ENCODE measurements at regions not wholly inside any gene's neighbourhood (a gene's known extent, or its start where the extent isn't known, plus 50 kb on each side); places are given as distances from the start of the nearest gene placed in this dataset.

GRCh38 chr9:106724566-106724965, 138.4 kb upstream of the ZNF462 start:
- no peak overlapping the region for H3K4me3 Mint-ChIP-seq
- H3K27ac Mint-ChIP-seq = no peak overlapping the region
- peaks cover 3% of the 10 kb centered on the region for H3K27me3 Mint-ChIP-seq
- no peaks in the 10 kb centered on the region for H3K9me3 Mint-ChIP-seq (ENCODE audit: low read depth)
- no peaks in the 10 kb centered on the region for H3K4me1 Mint-ChIP-seq
- ChIA-PET CTCF (no interaction called here), POLR2A (no interaction called here)
- intact Hi-C loops (cut with DNase I, micrococcal nuclease) = no loop called here
- H3K36me3 Mint-ChIP-seq (ENCODE audit: low read depth) = no peaks in the 10 kb centered on the region
- ATAC-seq (no peak), DNase-seq (no peak)

- H3K4me3 Mint-ChIP-seq = no peak overlapping the region
- intact Hi-C loops (cut with DNase I, micrococcal nuclease) = no loop called here
- CTCF ChIA-PET = no interaction called here
- no peak overlapping the region for H3K27ac Mint-ChIP-seq
- no peaks in the 10 kb centered on the region for H3K4me1 Mint-ChIP-seq
- DNase-seq = no peak
- no peaks in the 10 kb centered on the region for H3K36me3 Mint-ChIP-seq (ENCODE audit: low read depth)
- H3K9me3 Mint-ChIP-seq (ENCODE audit: low read depth) = no peaks in the 10 kb centered on the region
- POLR2A ChIA-PET = no interaction called here
- peaks cover 3% of the 10 kb centered on the region for H3K27me3 Mint-ChIP-seq
- no peak for ATAC-seq
Measured at GRCh38 chr9:106726070-106726815, 136.7 kb upstream of the ZNF462 start.

GRCh38 chr9:106727969-106728368, 135.0 kb upstream of the ZNF462 start:
- no peak for DNase-seq
- no peak for ATAC-seq
- CTCF ChIA-PET = no interaction called here
- no peaks in the 10 kb centered on the region for H3K27me3 Mint-ChIP-seq
- intact Hi-C loops (cut with DNase I, micrococcal nuclease) = no loop called here
- no peaks in the 10 kb centered on the region for H3K36me3 Mint-ChIP-seq (ENCODE audit: low read depth)
- no peak overlapping the region for H3K27ac Mint-ChIP-seq
- no peaks in the 10 kb centered on the region for H3K4me1 Mint-ChIP-seq
- no peak overlapping the region for H3K4me3 Mint-ChIP-seq
- no peaks in the 10 kb centered on the region for H3K9me3 Mint-ChIP-seq (ENCODE audit: low read depth)
- POLR2A ChIA-PET = no interaction called here

GRCh38 chr9:106728860-106729259, 134.1 kb upstream of the ZNF462 start:
- DNase-seq (no peak), ATAC-seq (no peak)
- intact Hi-C loops (cut with DNase I, micrococcal nuclease) = no loop called here
- Mint-ChIP-seq H3K9me3 (ENCODE audit: low read depth) (no peaks in the 10 kb centered on the region), H3K4me1 (no peaks in the 10 kb centered on the region), H3K27me3 (no peaks in the 10 kb centered on the region), H3K4me3 (no peak overlapping the region), H3K36me3 (ENCODE audit: low read depth) (no peaks in the 10 kb centered on the region), H3K27ac (no peak overlapping the region)
- ChIA-PET CTCF (no interaction called here), POLR2A (no interaction called here)

- ATAC-seq = no peak
- ChIA-PET POLR2A (no interaction called here), CTCF (no interaction called here)
- Mint-ChIP-seq H3K4me1 (no peaks in the 10 kb centered on the region), H3K27ac (no peak overlapping the region), H3K9me3 (ENCODE audit: low read depth) (no peaks in the 10 kb centered on the region), H3K27me3 (no peaks in the 10 kb centered on the region), H3K36me3 (ENCODE audit: low read depth) (no peaks in the 10 kb centered on the region), H3K4me3 (no peak overlapping the region)
- no peak for DNase-seq
- intact Hi-C loops (cut with DNase I, micrococcal nuclease) = no loop called here
Measured at GRCh38 chr9:106731910-106732309, 131.1 kb upstream of the ZNF462 start.

GRCh38 chr9:106733828-106734380, 129.1 kb upstream of the ZNF462 start:
- H3K27ac Mint-ChIP-seq = no peak overlapping the region
- no peak for DNase-seq
- H3K4me1 Mint-ChIP-seq = no peaks in the 10 kb centered on the region
- no peaks in the 10 kb centered on the region for H3K36me3 Mint-ChIP-seq (ENCODE audit: low read depth)
- H3K9me3 Mint-ChIP-seq (ENCODE audit: low read depth) = no peaks in the 10 kb centered on the region
- ATAC-seq = no peak
- intact Hi-C loops (cut with DNase I, micrococcal nuclease) = no loop called here
- H3K4me3 Mint-ChIP-seq = no peak overlapping the region
- POLR2A ChIA-PET = no interaction called here
- no peaks in the 10 kb centered on the region for H3K27me3 Mint-ChIP-seq
- CTCF ChIA-PET = no interaction called here

- intact Hi-C loops (cut with DNase I, micrococcal nuclease) = no loop called here
- H3K27ac Mint-ChIP-seq = no peak overlapping the region
- DNase-seq (no peak), ATAC-seq (no peak)
- POLR2A ChIA-PET = no interaction called here
- H3K27me3 Mint-ChIP-seq = no peaks in the 10 kb centered on the region
- H3K36me3 Mint-ChIP-seq (ENCODE audit: low read depth) = no peaks in the 10 kb centered on the region
- no peak overlapping the region for H3K4me3 Mint-ChIP-seq
- CTCF ChIA-PET = no interaction called here
- H3K4me1 Mint-ChIP-seq = no peaks in the 10 kb centered on the region
- no peaks in the 10 kb centered on the region for H3K9me3 Mint-ChIP-seq (ENCODE audit: low read depth)
Measured at GRCh38 chr9:106737516-106737915, 125.5 kb upstream of the ZNF462 start.

- Mint-ChIP-seq H3K27ac (no peak overlapping the region), H3K36me3 (ENCODE audit: low read depth) (no peaks in the 10 kb centered on the region)
- CTCF ChIA-PET = no interaction called here
Measured at GRCh38 chr9:106738109-106738508, 124.9 kb upstream of the ZNF462 start.

GRCh38 chr9:106745457-106745856, 117.5 kb upstream of the ZNF462 start:
- intact Hi-C loops (cut with DNase I, micrococcal nuclease) = no loop called here
- DNase-seq = no peak
- Mint-ChIP-seq H3K27ac (no peak overlapping the region), H3K36me3 (ENCODE audit: low read depth) (no peaks in the 10 kb centered on the region), H3K27me3 (no peaks in the 10 kb centered on the region), H3K9me3 (ENCODE audit: low read depth) (no peaks in the 10 kb centered on the region), H3K4me3 (no peak overlapping the region), H3K4me1 (no peaks in the 10 kb centered on the region)
- ChIA-PET CTCF (no interaction called here), POLR2A (no interaction called here)
- no peak for ATAC-seq

More at GRCh38 chr9:106738109-106738508, 124.9 kb upstream of the ZNF462 start:
- POLR2A ChIA-PET = no interaction called here
- intact Hi-C loops (cut with DNase I, micrococcal nuclease) = no loop called here
- DNase-seq (no peak), ATAC-seq (no peak)
- Mint-ChIP-seq H3K27me3 (no peaks in the 10 kb centered on the region), H3K9me3 (ENCODE audit: low read depth) (no peaks in the 10 kb centered on the region), H3K4me1 (no peaks in the 10 kb centered on the region), H3K4me3 (no peak overlapping the region)

- Mint-ChIP-seq H3K27ac (no peak overlapping the region), H3K36me3 (ENCODE audit: low read depth) (no peaks in the 10 kb centered on the region), H3K4me3 (no peak overlapping the region), H3K4me1 (no peaks in the 10 kb centered on the region), H3K9me3 (ENCODE audit: low read depth) (no peaks in the 10 kb centered on the region), H3K27me3 (no peaks in the 10 kb centered on the region)
- ChIA-PET CTCF (no interaction called here), POLR2A (no interaction called here)
- intact Hi-C loops (cut with DNase I, micrococcal nuclease) = no loop called here
- ATAC-seq (no peak), DNase-seq (no peak)
Measured at GRCh38 chr9:106745876-106746275, 117.1 kb upstream of the ZNF462 start.

GRCh38 chr9:106751681-106752080, 111.3 kb upstream of the ZNF462 start:
- ATAC-seq = no peak
- H3K4me3 Mint-ChIP-seq = no peak overlapping the region
- H3K27ac Mint-ChIP-seq = no peak overlapping the region
- intact Hi-C loops (cut with DNase I, micrococcal nuclease) = no loop called here
- no peaks in the 10 kb centered on the region for H3K4me1 Mint-ChIP-seq
- H3K9me3 Mint-ChIP-seq (ENCODE audit: low read depth) = no peaks in the 10 kb centered on the region
- H3K27me3 Mint-ChIP-seq = no peaks in the 10 kb centered on the region
- ChIA-PET CTCF (no interaction called here), POLR2A (no interaction called here)
- H3K36me3 Mint-ChIP-seq (ENCODE audit: low read depth) = no peaks in the 10 kb centered on the region
- DNase-seq = no peak

GRCh38 chr9:106752581-106752980, 110.4 kb upstream of the ZNF462 start:
- Mint-ChIP-seq H3K27ac (no peak overlapping the region), H3K27me3 (no peaks in the 10 kb centered on the region), H3K4me3 (no peak overlapping the region), H3K4me1 (no peaks in the 10 kb centered on the region), H3K36me3 (ENCODE audit: low read depth) (no peaks in the 10 kb centered on the region), H3K9me3 (ENCODE audit: low read depth) (no peaks in the 10 kb centered on the region)
- ChIA-PET POLR2A (no interaction called here), CTCF (no interaction called here)
- DNase-seq (no peak), ATAC-seq (no peak)
- intact Hi-C loops (cut with DNase I, micrococcal nuclease) = no loop called here
